ENCODE measurements at regions not wholly inside any gene's neighbourhood (a gene's known extent, or its start where the extent isn't known, plus 50 kb on each side); places are given as distances from the start of the nearest gene placed in this dataset.

DNA sequence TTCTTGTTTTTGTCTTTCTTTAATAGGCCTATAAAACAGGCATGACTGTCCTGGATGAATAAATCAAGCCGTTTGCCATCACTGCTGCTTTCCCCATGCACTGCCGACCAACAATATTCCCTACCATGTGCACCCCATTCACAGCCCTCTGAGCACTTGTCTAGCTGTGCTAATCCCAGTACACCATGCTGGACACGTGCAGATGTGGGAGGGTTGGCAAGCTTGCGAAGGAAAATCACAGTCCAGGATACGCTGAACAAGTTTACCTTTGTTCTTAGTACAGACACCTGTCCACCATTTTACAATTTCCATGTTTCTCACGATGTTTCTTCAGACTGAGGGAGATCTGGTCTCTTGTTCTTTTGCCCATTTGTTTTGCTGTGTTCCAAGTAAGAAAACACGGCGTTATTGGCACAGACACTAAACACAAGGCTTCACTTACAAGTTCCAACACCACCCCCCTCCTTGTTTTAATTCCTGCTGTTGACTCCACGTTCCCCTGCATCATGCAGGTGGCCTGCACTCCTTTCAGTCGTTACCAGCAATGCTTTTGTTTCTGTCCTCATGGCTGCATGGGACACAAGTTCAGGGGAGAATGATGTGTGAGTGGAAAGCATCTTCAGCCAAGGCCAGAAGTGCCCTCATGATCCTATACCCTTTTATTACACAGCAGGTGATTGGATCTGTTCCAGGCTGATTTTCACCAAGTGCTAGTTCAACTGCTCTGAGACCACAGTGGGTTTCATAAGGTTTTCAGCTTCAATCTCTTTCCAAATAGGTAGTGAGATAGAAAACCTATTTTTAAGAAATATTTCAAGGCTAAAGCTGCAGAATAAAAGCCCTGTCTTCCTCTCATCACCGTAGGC is 608.9 kb downstream of the IRX1 start:
- no peak for DNase-seq

DNA sequence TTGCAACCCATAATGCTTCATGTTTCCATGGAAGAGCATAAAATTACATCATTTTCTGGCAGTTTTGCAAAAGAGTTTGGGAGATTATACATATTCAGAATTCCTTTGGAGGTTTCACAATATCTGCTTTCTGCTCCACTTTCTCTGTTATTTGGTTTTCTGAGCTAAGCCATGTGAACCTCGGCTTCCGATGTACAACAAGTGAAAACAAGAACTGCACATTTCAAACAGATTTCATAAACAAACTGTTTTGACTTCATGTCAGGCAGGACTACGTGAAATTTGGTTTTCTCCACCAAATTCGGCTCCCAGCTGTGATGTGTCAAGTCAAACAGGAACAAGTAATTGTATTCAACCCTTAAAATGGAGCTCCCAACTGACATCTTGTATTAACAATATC is 609.8 kb downstream of the IRX1 start:
- no peak for DNase-seq

DNA sequence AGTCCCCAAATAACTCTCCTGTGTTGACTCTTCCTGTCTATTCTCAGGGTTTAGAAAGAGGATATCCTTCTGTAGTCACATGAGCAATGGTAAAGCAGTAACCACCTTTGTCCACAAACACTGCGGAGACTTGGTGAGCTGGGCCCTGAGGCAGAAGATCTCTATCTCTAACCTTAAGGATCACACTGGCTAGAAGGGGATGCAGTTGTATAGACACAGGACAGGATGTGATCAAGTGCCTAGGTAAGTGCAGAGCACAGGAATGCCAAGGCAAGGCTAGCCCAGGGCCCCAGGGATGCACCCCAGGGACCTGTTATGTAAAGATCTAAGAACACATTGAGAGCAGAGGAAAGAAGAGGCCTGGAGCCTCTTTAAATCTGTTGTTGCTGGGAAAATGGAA is 610.5 kb downstream of the IRX1 start:
- DNase-seq = no peak

DNA sequence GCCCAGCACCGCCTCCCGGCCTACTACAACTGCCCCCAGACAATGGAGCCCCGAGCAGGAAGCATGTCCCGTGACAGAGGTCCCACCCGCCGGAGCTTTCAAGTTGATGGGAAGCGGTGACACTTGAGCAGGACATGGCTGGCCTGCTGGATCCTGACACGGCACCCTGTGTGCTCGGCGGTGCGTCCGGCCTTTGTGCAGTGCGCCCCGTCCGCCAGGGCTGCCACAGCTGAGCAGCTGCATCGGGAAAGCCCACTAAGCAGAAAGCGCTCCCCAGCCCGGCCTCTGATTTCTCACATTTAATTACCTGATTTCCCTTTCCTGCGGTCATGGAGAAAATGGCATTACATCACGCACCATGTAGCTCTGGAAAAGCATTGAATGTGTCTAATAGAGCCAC is 611.9 kb downstream of the IRX1 start:
- no peak for DNase-seq

DNA sequence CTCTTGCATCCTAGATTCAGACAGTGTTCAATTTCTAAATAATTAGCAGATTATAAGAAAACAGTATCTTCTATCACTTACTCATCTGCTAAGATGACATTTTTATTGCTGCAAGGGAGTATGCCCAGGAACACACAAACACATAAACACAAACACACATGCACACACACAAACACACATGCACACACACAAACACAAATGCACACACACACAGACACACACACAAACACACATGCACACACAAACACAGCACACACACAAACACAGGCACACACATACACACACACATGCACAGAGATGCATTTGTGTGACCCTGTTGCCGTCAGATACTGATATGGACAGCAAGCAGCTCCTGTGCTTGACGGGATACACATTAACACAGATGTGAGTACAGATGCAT is 612.9 kb downstream of the IRX1 start:
- no peak for DNase-seq

DNA sequence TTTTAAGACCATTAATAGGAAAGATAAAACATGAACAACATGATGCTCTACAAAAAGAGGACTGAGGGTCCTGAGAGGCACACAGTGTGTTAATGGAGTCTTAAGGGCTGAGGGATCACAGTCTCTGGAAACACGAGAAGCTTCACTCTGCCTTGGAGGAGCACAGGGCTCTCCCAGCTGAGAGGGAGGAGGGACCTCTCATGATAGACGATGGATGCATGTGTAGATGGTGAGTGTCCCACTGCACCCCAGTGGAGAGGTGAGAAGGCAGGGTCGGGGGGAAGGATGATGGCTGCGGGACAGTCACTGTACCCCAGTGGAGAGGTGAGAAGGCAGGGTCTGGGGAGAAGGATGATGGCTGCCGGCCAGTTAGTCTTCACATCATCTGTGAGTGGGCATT is 613.4 kb downstream of the IRX1 start:
- DNase-seq = no peak

DNA sequence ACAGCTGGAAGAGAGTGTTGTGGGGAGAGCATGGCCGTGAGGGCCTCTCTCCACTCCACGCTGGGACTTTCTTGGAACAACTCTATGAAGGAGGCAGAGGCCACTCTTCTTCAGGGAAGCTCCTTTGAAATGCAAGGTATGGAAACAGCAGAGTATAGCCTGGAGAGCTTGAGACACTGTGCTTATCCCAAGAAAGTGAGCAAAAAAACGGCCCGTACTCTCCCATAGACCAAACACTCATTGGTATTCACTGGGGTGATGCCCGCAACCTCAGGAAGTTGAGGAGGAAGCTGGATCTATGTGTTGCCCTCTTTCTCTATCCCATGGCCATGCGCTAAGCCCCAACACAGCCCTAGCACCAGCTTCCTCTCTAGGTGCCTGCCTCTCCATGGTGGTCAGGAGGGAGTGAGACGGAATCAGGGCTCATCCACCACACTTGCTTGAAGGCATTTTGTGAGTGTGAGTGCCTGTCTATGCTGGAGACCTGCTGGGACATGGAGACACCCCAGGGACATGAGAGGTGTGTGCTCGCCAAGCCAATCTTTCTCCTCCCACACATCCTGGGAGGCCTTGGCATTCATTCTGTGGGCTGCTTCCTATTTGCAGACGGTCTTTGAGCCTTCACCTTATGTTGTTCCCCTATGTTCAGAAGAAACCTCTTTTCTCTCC is 616.6 kb downstream of the IRX1 start:
- no peak for DNase-seq

DNA sequence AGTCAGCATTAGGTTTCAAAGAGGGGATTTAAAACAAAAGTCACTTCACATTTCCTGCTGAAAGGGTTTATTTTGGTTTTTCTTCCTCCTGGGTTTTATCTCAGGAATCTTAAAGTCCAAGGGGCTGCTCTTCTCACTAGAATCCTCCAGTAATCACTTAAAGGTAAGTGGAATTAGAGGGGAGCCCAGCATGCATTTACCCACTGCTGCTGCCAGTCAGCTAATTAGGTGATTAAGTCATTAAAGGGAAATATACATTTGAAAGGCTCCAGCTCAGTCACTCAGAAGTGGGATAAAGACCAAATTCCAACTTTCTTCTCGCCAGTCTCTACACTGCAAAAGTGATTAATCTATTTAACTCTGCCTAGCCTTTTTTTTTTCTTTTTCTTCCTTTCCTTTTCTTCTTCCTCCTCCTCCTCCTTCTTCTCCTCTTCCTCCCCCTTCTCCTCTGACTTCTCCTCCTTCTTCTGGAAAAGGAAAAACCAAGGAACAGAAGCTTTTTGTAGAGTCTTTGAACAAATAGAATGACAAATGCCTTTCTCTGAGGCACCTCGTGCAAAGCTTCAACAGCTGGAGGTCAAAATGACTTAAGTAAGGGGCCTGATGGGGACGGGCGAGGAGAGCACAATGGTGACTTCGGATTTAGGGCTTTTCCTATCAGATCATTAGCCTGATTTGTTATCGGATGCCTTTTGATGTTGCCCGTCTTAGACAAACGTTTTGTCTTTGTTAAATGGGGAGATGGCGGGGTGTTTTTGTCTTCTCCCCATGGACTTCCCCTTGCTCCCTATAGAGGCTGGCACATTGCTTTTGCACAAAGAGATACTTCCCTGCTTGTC is 617.6 kb downstream of the IRX1 start:
- DNase-seq = no peak

DNA sequence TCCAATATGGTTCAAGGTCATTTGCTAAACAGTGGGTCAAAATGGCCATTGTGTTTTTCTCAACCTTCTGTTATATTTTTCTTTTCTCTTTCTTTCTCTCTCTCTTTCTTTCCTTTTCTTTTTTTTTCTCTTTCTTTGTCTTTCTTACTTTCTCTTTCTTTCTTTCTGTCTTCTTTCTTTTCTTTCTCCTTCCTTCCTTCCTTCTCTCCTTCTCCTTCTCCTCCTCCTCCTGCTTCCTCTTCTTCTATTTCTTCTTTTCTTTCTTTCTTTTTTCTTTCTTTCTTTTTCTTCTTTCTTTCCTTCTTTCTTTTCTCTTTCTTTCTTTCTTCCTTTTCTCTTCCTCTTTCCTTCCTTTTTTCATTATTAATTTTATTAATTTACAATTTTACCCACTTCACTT is 619.5 kb downstream of the IRX1 start:
- no peak for DNase-seq

DNA sequence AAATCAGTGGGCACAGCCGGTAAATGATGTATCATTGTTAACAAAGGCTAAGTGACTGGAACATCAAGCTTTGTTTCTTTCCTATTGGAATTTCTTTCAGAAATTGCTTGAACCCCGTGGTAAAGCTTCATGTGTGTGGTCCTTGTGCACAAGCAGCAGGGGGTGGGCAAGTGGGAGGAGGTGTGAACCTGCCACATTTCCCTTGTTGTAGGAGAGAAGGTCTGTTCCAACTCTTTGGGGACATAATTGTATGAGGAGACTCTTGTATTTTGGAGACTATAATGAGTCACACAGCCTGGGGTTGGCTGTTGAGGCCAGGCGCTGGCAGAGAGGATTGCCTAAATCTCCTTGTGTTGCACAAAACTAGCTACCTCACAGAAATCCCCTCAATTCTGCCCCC is 620.5 kb downstream of the IRX1 start:
- DNase-seq = no peak

DNA sequence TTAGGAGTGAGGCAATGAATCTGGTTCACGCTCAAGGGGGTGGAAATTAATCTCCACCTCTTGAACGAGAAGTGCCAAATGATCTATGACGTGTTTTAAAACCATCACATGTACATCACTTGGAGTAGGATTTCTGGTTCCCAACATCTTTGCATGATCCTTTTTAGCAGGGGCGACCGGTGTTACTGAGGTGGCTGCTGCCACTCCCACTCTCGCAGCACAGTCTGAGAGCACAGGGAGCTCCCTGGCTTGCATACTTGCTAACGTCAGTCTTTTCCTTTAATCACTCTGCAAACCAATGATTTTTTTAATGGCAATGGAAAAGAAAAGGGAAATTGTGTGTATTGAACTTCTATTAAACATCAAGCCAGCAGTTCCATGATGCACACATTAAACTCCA is 624.4 kb downstream of the IRX1 start:
- DNase-seq = no peak

DNA sequence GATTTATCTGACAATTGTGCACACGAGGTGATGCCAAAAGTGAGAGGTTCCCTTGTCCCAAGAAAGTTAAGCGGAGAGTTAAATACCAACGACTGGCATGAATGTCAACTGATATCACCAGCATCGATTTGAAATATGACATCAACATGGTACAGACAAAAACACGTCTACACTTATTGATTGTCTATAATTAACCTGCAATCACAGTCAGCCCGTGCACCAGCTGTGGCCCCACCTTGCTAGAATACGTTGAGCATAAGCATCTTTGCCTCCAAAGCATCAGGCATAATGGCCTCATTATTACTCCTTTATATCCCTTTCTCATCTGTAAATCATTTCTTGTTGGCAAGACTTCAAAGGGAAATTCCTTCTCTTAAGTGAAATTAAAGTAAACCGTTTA is 625.4 kb downstream of the IRX1 start:
- DNase-seq = no peak

DNA sequence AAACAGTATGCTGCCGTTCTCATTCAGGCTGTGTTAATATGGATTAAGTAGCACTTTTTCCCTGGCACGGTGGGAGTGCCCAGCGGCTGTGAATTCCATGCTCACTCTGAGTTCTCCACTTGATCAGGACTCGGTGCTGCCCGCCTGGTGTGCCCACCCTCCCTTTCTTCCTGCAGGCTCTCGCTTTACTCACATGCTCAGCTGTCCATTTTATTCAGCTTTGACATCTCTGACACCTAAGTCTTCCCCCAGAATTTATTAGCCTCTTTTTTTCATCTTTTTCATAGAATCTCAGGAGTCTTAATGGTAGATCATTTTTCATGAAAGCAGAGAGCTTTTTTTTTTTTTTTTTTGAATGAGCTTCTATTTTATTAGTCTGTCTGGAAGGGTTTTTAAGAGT is 626.5 kb downstream of the IRX1 start:
- DNase-seq = no peak

DNA sequence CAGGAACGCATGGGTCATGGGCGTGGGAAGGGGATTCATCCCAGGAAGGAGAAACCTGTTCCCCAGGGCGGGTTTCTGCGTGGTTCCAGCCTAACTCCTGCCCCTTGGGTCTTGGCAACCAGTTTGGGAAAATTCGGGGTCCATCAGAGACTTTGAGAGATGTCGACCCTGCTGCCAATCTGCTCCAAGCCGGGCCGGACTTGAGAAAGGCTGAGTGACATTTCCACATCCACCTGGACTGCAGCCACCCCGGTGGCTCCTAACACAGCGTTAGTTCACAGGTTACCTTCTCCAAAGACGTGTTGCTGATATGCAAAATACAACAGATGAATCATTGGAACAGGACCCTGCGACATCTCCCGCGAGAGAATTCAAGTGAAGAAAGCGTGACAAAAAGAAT is 627.2 kb downstream of the IRX1 start:
- no peak for DNase-seq

DNA sequence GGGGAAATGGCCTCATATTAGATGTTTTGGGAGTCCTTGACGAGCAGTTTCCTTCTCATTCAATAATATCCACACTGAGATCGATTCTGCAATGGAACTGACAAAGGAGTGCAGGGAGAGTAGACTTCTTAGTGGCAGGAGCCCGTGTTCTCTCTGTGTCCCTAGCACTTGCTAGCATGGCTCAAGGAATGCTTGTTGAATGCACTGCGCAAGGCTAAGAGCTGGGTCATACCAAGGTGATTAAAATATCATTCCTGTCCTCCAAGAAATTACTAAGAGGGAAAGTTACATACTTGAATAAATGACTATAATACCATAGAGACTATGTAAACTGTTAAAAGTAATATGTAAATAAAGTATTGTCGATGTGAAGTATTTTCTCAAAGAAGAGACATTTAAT is 630.1 kb downstream of the IRX1 start:
- no peak for DNase-seq

DNA sequence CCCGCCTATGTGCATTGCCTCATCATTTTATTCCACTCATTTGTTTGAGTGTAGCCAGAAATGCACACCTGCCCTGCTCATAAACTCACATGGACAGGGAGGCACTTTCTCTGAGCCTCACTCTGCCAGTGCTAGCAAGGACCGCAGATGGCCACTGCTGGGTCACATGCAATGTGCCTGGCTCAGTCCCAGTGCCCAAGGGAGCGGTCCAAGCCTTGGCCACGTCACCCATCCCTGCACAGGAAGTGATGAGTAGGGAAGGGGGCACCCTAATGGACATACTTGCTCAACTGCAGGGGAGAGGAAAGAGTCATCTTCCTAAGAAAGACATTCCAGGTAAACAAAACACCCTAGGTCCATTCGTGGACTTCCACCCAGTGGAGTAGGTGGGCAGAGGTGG is 630.9 kb downstream of the IRX1 start:
- no peak for DNase-seq

DNA sequence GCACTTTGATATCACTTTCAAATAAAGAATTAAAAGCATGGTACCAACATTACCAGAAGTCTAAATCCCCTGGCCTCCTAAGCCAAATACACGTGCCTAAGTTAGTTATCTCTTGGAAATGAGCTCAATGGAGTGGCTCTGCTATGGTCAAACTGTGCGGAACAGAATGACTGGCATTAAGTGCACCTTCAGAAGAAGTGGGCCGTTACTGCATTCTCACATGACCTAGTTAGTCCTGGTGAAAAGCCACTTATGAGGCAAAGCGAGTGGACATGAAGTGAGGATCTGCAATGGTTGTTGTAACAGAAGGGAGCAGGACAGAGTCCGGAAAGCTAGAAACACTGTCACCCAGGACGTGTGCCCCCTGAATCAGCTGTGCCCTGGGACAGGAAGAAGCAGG is 633.1 kb downstream of the IRX1 start:
- DNase-seq = no peak

DNA sequence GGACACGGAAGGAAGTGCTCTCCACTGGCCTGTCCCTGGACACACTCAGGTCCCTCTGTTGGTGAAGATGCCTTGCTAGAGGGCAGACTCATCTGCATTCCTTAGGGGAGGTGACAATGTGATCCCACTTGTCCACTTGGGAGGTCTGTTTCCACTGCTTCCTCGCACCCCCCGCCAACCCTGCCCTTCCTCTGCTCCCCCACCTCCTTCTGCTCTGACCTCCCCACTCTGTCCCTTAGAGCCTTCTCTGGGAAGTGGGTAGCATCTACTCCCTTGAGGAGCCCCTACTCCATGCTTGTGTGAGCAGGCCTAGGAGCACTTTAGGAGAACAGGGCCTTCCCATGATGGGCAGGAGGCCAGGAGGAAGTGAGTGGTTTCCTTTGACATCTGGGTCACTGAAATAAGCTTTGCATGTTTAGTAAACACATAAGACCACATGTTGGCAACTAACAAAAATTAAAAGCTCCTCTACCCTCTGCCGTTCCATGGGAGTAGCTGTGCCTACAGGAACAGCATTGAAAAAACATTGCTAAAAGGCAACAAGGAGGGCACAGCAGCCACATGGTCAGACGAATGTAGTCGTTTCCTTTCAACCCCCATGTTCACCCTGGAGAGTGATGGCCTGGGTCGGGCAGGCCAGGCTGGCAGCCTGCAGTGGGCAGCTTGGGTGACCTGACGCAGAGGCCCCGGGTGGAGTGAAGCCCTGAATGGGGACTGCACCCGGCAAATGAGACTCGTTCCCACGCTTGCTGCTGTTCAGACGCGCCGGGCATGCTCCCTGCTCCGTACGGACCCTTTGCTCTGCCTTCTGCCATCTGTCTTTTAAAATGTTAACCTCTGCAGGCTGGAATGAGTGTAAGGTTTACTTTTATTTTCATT is 634.0 kb downstream of the IRX1 start:
- peak; percentile 4 for DNase-seq

DNA sequence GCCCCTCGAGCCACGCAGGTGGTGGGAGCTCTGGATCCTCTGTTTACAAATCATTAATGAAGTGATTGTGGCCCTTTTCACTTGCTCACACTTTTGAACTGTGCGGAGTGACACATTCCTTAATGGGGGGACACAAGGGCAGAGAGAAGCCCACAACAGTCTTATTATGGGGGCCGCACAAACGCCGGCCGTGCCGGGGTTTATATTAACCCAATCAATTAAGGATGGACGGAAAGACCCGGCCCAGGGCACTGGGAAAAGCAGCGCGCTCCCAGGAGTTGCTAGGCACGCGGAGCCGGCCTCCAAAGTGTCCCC is 634.8 kb downstream of the IRX1 start:
- no peak for DNase-seq

DNA sequence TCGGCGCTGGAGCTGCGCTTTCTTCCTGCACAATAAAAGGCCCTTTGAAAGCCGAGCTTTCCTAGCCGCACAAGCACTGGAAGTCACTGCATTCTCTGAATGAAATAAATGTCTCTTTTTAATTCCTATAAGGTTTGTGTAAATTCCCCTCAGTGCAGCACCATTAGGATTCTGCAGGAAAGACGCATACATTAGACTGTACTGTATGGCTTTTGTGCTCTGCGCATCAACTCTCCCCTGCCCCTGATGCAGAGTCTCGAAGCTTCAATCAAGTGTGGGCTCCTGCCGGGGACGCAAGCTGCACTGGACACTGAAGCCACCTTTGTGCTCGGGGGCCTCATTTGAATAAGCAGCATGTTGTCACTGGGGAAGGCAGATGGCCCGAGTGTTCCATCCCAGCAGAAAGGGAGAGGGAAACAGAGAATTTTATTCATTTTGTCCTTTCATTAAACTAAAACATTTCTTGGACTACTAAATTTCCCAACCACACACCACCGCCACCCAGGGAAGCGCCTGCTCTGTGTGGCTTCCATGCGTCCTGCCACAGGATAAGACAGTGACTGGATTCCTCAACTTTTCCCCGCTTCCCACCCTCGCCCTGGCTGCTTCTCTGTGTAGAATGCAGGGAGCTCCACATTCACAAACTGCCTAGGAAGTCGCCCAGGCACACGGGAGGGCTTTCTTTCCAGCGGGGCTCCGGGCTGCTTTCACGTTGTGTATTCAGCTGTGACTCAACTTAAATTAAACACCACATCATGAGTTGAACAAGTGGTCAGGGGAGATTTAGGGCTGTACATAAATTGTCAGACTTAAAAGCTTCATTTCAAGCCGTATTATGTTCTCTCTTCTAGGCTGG is 635.4 kb downstream of the IRX1 start:
- DNase-seq = peak; percentile 61

DNA sequence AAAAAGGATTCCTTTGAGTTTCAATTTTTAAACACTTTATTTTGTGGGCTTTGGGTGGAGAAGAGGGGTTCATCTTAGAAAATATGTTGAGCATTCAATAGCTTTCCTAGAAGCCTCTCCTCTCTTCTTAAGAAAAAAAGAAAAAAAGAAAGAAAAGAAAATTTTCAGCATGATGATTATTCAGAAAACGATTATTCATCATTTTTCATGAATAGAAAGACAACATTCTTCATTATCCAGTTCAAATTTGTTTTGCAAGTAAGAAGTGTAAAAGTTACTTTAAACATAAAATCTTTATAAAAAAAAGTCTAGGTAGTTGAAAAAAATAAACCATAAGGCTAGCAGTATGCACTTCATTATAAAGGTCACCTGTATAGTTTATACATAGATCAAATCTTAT is 636.5 kb downstream of the IRX1 start:
- DNase-seq = no peak

DNA sequence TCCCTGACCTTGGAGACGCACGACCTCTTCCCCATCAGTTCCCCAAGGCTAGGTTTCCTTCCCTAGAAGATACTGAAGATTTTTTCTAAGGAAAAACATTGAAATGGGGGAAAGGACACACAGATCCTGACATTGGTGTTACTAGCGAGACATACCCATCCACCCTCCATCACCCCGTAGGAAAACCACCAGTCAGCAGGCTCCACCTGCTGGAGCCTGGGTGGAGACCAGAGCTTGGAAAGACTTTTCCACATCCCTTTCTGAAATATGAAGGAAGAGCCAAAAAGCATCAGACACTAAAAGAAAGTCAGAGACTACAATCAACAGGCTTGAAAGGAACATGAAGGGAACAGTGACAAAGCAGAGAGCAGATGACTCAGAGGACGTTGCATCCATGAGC is 638.0 kb downstream of the IRX1 start:
- DNase-seq = peak; percentile 1
